GM12878 (cell line): ENCODE measurements at regions not wholly inside any gene's neighbourhood (a gene's known extent, or its start where the extent isn't known, plus 50 kb on each side); places are given as distances from the start of the nearest gene placed in this dataset.

Experiments used
- ATAC-seq: fragments of 200-7000 bp; cut with Tn5 transposase; 3 replicates; pipeline ENCODE4 v1.9.1; 2020; ENCODE audit warnings: mild to moderate bottlenecking, moderate library complexity
- BruUV-seq: library from RNA; stranded (reverse); fragments of 400-500 nt; replicated peaks from 2 replicates; lab custom pipeline; 2021; lab: Mats Ljungman, UMichigan
- CTCF ChIA-PET: fragments of 300-600 bp; sonication (Branson Sonifier 250); formaldehyde crosslinking; extraction: SDS; loops from one replicate; lab custom pipeline; 2021; ENCODE audit warnings: inconsistent platforms; lab: Yijun Ruan, JAX
- POLR2A ChIA-PET: fragments of 350-600 bp; formaldehyde crosslinking; extraction: SDS; loops from one replicate; lab custom pipeline; 2021; ENCODE audit warnings: inconsistent platforms; lab: Charles Lee
- RAD21 ChIA-PET: fragments of 300-600 bp; sonication (Branson Sonifier 250); formaldehyde crosslinking; loops from one replicate; lab custom pipeline; 2023; ENCODE audit warnings: antibody characterized with exemption; ENCODE audit not compliant: unreplicated experiment; lab: Charles Lee
- SMC1A ChIA-PET: fragments of 300-600 bp; sonication (Branson Sonifier 250); formaldehyde crosslinking; loops from one replicate; lab custom pipeline; 2023; ENCODE audit not compliant: unreplicated experiment, uncharacterized antibody; lab: Charles Lee
- DNase-seq: peaks from one replicate; pipeline ENCODE4 v3.0.0-alpha.2; 2011; ENCODE audit warnings: low read depth, low spot score
- FAIRE-seq: peaks from 3 replicates; lab custom pipeline; 2011; peaks lifted over from hg19 to GRCh38; lab: Jason Lieb, UNC
- H2AFZ ChIP-seq: 2 replicates; pipeline ENCODE4 v1.6.0; 2011; ENCODE audit warnings: low read depth, low read length, control low read depth; ENCODE audit not compliant: control insufficient read depth
- H3K27ac ChIP-seq: 2 replicates; pipeline ENCODE4 v1.5.1; 2011; ENCODE audit warnings: control low read depth; ENCODE audit not compliant: control insufficient read depth, insufficient read depth
- H3K27me3 ChIP-seq, 2 experiments: replicated peaks in 1 of 2; 2 replicates each; pipeline versions ENCODE4 v1.6.0 to v1.6.1; 2011; ENCODE audit warnings: low read length in 1 of 2; ENCODE audit not compliant: control insufficient read depth in 2 of 2, insufficient read depth in 2 of 2
- H3K36me3 ChIP-seq, 2 experiments: 2 replicates each; pipeline ENCODE4 v1.5.1; 2011; ENCODE audit warnings: low read length in 1 of 2; ENCODE audit not compliant: control insufficient read depth in 2 of 2, insufficient read depth in 2 of 2
- H3K4me1 ChIP-seq: 2 replicates; pipeline ENCODE4 v1.6.1; 2011; ENCODE audit warnings: mild to moderate bottlenecking, low read length, moderate library complexity, mixed read lengths; ENCODE audit not compliant: control insufficient read depth, insufficient read depth
- H3K4me2 ChIP-seq: 2 replicates; pipeline ENCODE4 v1.6.0; 2011; ENCODE audit warnings: control low read depth; ENCODE audit not compliant: control insufficient read depth, insufficient read depth
- H3K4me3 ChIP-seq: fragments of 200-600 bp; sonication (generic); 2 replicates; pipeline ENCODE4 v1.5.1; 2016
- H3K79me2 ChIP-seq: 2 replicates; pipeline ENCODE4 v1.6.0; 2011; ENCODE audit warnings: low read length; ENCODE audit not compliant: control insufficient read depth, insufficient read depth
- H3K9ac ChIP-seq: 2 replicates; pipeline ENCODE4 v1.8.0; 2011; ENCODE audit warnings: low read length, control low read depth, mixed read lengths; ENCODE audit not compliant: control insufficient read depth, insufficient read depth
- H3K9me3 ChIP-seq: replicated peaks from 3 replicates; pipeline ENCODE4 v1.5.1; 2011; ENCODE audit warnings: mild to moderate bottlenecking, low read length; ENCODE audit not compliant: control insufficient read depth, insufficient read depth
- H4K20me1 ChIP-seq: 2 replicates; pipeline ENCODE4 v1.6.0; 2011; ENCODE audit not compliant: control insufficient read depth, insufficient read depth
- BMI1 ChIP-seq: fragments of 450-650 bp; IDR thresholded peaks from 2 replicates; pipeline ENCODE4 v1.6.1; 2016; ENCODE audit warnings: mild to moderate bottlenecking, moderate library complexity, borderline replicate concordance
- CBFB ChIP-seq: IDR thresholded peaks from 2 replicates; pipeline ENCODE4 v1.6.1; 2016; ENCODE audit warnings: antibody characterized with exemption, low read depth
- DPF2 ChIP-seq: fragments of 450-650 bp; IDR thresholded peaks from 2 replicates; pipeline ENCODE4 v1.6.1; 2017; ENCODE audit warnings: mild to moderate bottlenecking
- KLF5 ChIP-seq: fragments of 450-650 bp; IDR thresholded peaks from 2 replicates; pipeline ENCODE4 v1.6.1; 2014; ENCODE audit warnings: mild to moderate bottlenecking; ENCODE audit not compliant: partially characterized antibody
- MTA3 ChIP-seq: IDR thresholded peaks from 2 replicates; pipeline ENCODE4 v1.6.1; 2012; ENCODE audit warnings: low read length, inconsistent platforms, borderline replicate concordance
- MYB ChIP-seq: fragments of 150-350 bp; IDR thresholded peaks from 2 replicates; pipeline ENCODE4 v1.6.1; 2014; ENCODE audit warnings: mild to moderate bottlenecking, low read depth, low read length, borderline replicate concordance
- NFIC ChIP-seq: IDR thresholded peaks from 2 replicates; pipeline ENCODE4 v1.6.1; 2012; ENCODE audit warnings: low read depth, mild to moderate bottlenecking, inconsistent platforms, low read length, moderate library complexity
- NR2C2 ChIP-seq: IDR thresholded peaks from 2 replicates; pipeline ENCODE4 v1.6.1; 2011; ENCODE audit warnings: borderline replicate concordance, low read depth; ENCODE audit not compliant: control insufficient read depth, insufficient read length
- PAX5 ChIP-seq: IDR thresholded peaks from 2 replicates; pipeline ENCODE4 v1.6.1; 2011; ENCODE audit warnings: low read depth, low read length, borderline replicate concordance
- POLR2AphosphoS2 ChIP-seq: IDR thresholded peaks from 2 replicates; pipeline ENCODE4 v1.6.1; 2011; ENCODE audit warnings: low read depth, mild to moderate bottlenecking, low read length, improper control_type of control experiment, moderate library complexity
- RUNX3 ChIP-seq: IDR thresholded peaks from 2 replicates; pipeline ENCODE4 v1.6.1; 2012; ENCODE audit warnings: low read length, inconsistent platforms
- SIN3A ChIP-seq: IDR thresholded peaks from 2 replicates; pipeline ENCODE4 v1.6.1; 2012; ENCODE audit warnings: low read depth, low read length, improper control_type of control experiment
- STAT3 ChIP-seq: IDR thresholded peaks from 2 replicates; pipeline ENCODE4 v1.6.1; 2011; ENCODE audit warnings: low read depth, low read length, improper control_type of control experiment
- TCF12 ChIP-seq: IDR thresholded peaks from 2 replicates; pipeline ENCODE4 v1.6.1; 2011; ENCODE audit warnings: low read depth, mild to moderate bottlenecking, low read length
- TCF3 ChIP-seq: IDR thresholded peaks from 2 replicates; pipeline ENCODE4 v1.6.1; 2012; ENCODE audit warnings: low read depth, mild to moderate bottlenecking, low read length, borderline replicate concordance; ENCODE audit not compliant: insufficient read depth
- TCF7 ChIP-seq: IDR thresholded peaks from 2 replicates; pipeline ENCODE4 v1.6.1; 2014; ENCODE audit warnings: antibody characterized with exemption, borderline replicate concordance
- ZBED1 ChIP-seq: IDR thresholded peaks from 2 replicates; pipeline ENCODE4 v1.6.1; 2016; ENCODE audit warnings: borderline replicate concordance
- whole genome bisulfite sequencing: methylation state at CpG from one replicate; pipeline ENCODE4 v1.1.6; 2016; ENCODE audit warnings: low lambda C conversion rate; ENCODE audit not compliant: insufficient replicate concordance, insufficient coverage; ENCODE audit errors: missing lambda C conversion rate; 5-methylcytosine and 5-hydroxymethylcytosine counted together
- in situ Hi-C: fragments of 300-500 bp; cut with MboI; formaldehyde crosslinking; loops from 9 replicates; pipeline ENCODE4 v1.14.3; 2018; ENCODE audit warnings: mixed read lengths
- intact Hi-C: fragments of 100-400 bp; cut with micrococcal nuclease; formaldehyde crosslinking; loops from one replicate; pipeline ENCODE4 v1.14.2; 2022; ENCODE audit not compliant: unreplicated experiment

DNA sequence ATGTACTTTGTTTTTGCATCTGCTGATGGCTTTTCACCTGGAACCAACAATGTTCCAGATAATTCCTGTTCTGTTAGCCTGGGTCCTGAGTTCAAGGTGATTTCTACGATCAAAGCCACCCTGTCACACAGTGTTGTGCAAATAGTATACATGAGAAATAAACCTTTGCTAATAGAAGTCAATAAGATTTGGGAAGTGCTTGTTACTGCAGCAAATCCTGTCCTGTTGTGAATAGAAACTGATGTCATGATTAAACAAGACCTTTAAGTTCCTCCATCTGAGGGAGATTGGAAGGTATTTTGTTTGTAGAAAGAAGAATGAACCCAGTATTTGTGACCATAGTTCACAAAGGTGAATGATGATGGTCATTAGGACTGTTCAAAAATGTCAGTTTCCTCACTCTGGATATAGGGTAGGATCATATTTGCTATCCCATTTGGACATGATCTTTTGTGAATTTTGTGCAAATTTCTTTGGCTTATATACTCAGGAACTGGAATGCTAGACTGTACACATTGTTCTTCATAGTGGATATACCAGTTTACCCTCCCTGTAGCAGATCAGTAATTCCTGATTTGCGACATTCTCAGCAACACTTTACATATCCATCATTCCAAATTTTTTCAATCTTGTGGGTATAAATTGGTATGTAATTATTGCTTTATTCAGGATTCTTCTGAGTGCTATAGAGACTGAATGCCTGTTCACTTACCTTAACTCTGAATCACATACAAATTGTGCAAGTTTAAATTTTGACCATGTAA lies 428.5 kb downstream of the METTL15 start:
- ChIA-PET SMC1A (no interaction called here), POLR2A (no interaction called here), CTCF (no interaction called here), RAD21 (no interaction called here)
- TF ChIP-seq POLR2AphosphoS2, result no peak
- no peak for TF ChIP-seq MYB
- TF ChIP-seq DPF2, result no peak
- no peak for TF ChIP-seq NFIC
- no peak for TF ChIP-seq PAX5
- no peak for TF ChIP-seq RUNX3
- TF ChIP-seq MTA3, result no peak
- no peak for TF ChIP-seq TCF12
- TF ChIP-seq SIN3A, result no peak
- no peak for TF ChIP-seq TCF3
- TF ChIP-seq BMI1, result no peak
- no peak for TF ChIP-seq STAT3
- no peak for TF ChIP-seq TCF7
- TF ChIP-seq NR2C2, result no peak
- no peak for TF ChIP-seq ZBED1
- no peak for TF ChIP-seq KLF5
- TF ChIP-seq CBFB, result no peak
- intact Hi-C loops, result loop anchor here (10.0 kb wide), 1 partner anchor 798 kb away; no protein-coding TSS in a partner anchor
- no peak overlapping the region for H3K27ac ChIP-seq
- H4K20me1 ChIP-seq, result no peaks in the 10 kb centered on the region
- H3K36me3 ChIP-seq, result no peaks in the 10 kb centered on the region
- H3K79me2 ChIP-seq, result no peaks in the 10 kb centered on the region
- no peaks in the 10 kb centered on the region for H3K9me3 ChIP-seq
- ATAC-seq (no peak), DNase-seq (no peak), FAIRE-seq (no peak)
- in situ Hi-C loops, result no loop called here
- WGBS, result 37% methylated on average over 2 of the region's 2 CpGs
- no peak overlapping the region for H3K9ac ChIP-seq
- H3K4me1 ChIP-seq, result no peaks in the 10 kb centered on the region
- no peak overlapping the region for H3K4me3 ChIP-seq
- no peak overlapping the region for H2AFZ ChIP-seq
- H3K4me2 ChIP-seq, result no peak overlapping the region
- H3K27me3 ChIP-seq, result no peaks in the 10 kb centered on the region
- BruUV-seq, result no TSS peak
